GM13976 (cell line): ENCODE measurements at regions not wholly inside any gene's neighbourhood (a gene's known extent, or its start where the extent isn't known, plus 50 kb on each side); places are given as distances from the start of the nearest gene placed in this dataset.
A peak's percentile ranks its signal among the peaks of the same experiment; 100 is the strongest.
"Not testable (repeated sequence)": the region's sequence is repeated elsewhere in the genome, so short reads cannot be mapped to it uniquely, and the experiment has no call there.

ENCODE experiments used
- DNase-seq: peaks from one replicate; pipeline ENCODE4 v3.0.0; 2012; ENCODE audit warnings: low spot score
- CTCF ChIP-seq: IDR thresholded peaks from 2 replicates; pipeline ENCODE4 v1.5.1; 2012; ENCODE audit warnings: borderline replicate concordance, mild to moderate bottlenecking; ENCODE audit not compliant: insufficient read depth; ENCODE audit errors: extremely low read depth, missing control alignments, control extremely low read depth
- in situ Hi-C: fragments of 300-500 bp; cut with MboI; formaldehyde crosslinking; loops from one replicate; pipeline ENCODE4 v1.12.0; 2022; ENCODE audit warnings: low sequenced_read_pairs, mixed read lengths, inconsistent platforms; ENCODE audit not compliant: unreplicated experiment

- in situ Hi-C loops, result no loop called here
- TF ChIP-seq CTCF, result no peak
- no peak for DNase-seq
Observed at GRCh38 chr15:83380059-83380458, 67.1 kb upstream of the SH3GL3 start.

DNA sequence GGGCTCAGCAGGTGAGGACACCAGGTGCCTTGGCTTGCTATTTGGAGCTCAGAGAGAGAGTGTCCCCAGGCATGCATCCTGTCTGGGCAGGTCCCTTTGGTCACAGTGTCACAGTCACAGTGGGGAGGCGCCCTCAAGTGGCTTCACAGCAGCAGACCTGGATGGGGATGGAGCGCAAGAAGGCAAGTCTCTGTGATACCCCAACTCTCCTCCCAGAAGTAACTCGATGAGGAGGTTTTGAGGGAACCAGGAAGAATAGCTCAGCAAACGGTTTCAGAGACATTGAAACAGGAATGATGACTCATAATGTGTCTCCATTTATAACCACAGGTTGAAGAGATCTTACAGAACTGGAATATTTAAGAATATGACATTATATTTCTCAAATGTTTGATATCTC lies 66.5 kb upstream of the SH3GL3 start:
- in situ Hi-C loops, result no loop called here
- peak; percentile 83 for DNase-seq
- TF ChIP-seq CTCF, result peak; percentile 57

DNA sequence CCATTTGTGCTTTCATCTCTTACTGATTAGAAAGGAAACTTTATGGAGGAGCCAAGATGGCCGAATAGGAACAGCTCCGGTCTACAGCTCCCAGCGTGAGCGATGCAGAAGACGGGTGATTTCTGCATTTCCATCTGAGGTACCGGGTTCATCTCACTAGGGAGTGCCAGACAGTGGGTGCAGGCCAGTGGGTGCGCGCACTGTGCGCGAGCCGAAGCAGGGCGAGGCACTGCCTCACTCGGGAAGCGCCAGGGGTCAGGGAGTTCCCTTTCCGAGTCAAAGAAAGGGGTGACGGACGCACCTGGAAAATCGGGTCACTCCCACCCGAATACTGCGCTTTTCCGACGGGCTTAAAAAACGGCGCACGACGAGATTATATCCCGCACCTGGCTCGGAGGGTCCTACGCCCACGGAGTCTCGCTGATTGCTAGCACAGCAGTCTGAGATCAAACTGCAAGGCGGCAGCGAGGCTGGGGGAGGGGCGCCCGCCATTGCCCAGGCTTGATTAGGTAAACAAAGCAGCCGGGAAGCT lies 63.5 kb upstream of the SH3GL3 start:
- in situ Hi-C loops, DNase-seq: not testable (repeated sequence)

GRCh38 chr15:83396101-83396500 lies 51.0 kb upstream of the SH3GL3 start:
- in situ Hi-C loops, result no loop called here
- DNase-seq, result no peak
- no peak for TF ChIP-seq CTCF
